GM12865 (cell line): ENCODE measurements at regions not wholly inside any gene's neighbourhood (a gene's known extent, or its start where the extent isn't known, plus 50 kb on each side); places are given as distances from the start of the nearest gene placed in this dataset.

Source experiments
- DNase-seq: peaks from one replicate; pipeline ENCODE4 v3.0.0; 2010; ENCODE audit warnings: low read depth
- H3K4me3 ChIP-seq: 2 replicates; pipeline ENCODE4 v1.5.1; 2011; ENCODE audit warnings: mild to moderate bottlenecking, low read depth, low read length, control low read depth
- CTCF ChIP-seq: IDR thresholded peaks from 2 replicates; pipeline ENCODE4 v1.5.1; 2011; ENCODE audit warnings: low read length, control low read depth, low read depth, inconsistent platforms; ENCODE audit not compliant: insufficient read depth; ENCODE audit errors: missing control alignments

- H3K4me3 ChIP-seq: no peak overlapping the region
- TF ChIP-seq CTCF: no peak
- DNase-seq: no peak
These were observed 213.9 kb upstream of the JARID2 start for GRCh38 chr6:15032015-15032414.

- no peak for TF ChIP-seq CTCF
- H3K4me3 ChIP-seq: no peak overlapping the region
These were observed 212.0 kb upstream of the JARID2 start for GRCh38 chr6:15033850-15034203.

GRCh38 chr6:15036690-15037245 is 209.1 kb upstream of the JARID2 start:
- TF ChIP-seq CTCF: no peak
- no peak overlapping the region for H3K4me3 ChIP-seq
- no peak for DNase-seq

More at GRCh38 chr6:15033850-15034203, 212.0 kb upstream of the JARID2 start:
- DNase-seq: no peak

GRCh38 chr6:15037253-15037652 is 208.6 kb upstream of the JARID2 start:
- no peak for TF ChIP-seq CTCF
- H3K4me3 ChIP-seq: no peak overlapping the region
- no peak for DNase-seq

GRCh38 chr6:15038013-15038791 is 207.7 kb upstream of the JARID2 start:
- H3K4me3 ChIP-seq: no peak overlapping the region
- DNase-seq: no peak
- TF ChIP-seq CTCF: no peak

GRCh38 chr6:15039136-15039535 is 206.7 kb upstream of the JARID2 start:
- TF ChIP-seq CTCF: no peak
- no peak for DNase-seq
- H3K4me3 ChIP-seq: no peak overlapping the region

- TF ChIP-seq CTCF: no peak
- no peak overlapping the region for H3K4me3 ChIP-seq
These were observed 202.9 kb upstream of the JARID2 start for GRCh38 chr6:15042938-15043337.

More at GRCh38 chr6:15042938-15043337, 202.9 kb upstream of the JARID2 start:
- no peak for DNase-seq
